Glomerular visceral epithelial cell (primary cell): ENCODE measurements at regions not wholly inside any gene's neighbourhood (a gene's known extent, or its start where the extent isn't known, plus 50 kb on each side); places are given as distances from the start of the nearest gene placed in this dataset.

Experiments
- DNase-seq: peaks from one replicate; pipeline ENCODE4 v3.0.0-alpha.2; 2016; ENCODE audit errors: extremely low spot score

DNA sequence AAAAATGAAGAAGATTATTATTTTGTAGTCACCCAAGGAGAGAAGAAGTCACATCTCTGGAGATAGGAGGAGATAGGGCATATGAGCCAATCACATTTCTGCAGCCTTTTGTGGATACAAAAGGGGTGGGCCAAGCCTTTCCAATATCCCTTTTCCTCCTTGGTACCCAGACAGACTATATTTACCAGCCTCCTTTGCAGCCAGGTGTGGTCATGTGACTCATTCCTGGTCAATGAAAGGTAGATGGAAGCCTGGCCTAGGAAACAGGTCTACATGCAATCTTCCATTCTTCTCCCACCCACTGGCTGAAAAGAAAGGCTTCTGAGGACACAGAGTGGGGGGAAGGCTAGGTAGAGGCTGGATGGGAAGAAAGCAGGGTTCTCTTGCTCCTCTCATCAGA, 58.1 kb upstream of the ERG start:
- DNase-seq = no peak

DNA sequence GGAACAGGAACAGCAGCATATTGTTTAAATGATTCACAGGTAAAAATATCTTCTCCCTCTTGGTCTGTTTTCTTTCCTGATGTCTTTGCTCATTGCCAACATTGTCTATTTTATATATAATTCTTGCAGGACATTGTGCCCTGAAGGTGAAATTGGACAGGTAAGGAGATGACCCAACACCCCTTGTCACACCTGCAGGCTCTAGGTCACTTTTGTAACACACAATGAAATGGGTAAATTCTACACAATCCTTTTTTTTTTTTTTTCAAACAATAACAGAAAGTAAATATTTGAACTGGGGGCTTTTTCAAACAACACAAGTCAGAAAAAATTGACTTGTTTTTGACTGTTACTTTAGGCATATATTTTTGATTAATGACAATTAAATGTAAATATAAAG, 62.9 kb upstream of the ERG start:
- no peak for DNase-seq

DNA sequence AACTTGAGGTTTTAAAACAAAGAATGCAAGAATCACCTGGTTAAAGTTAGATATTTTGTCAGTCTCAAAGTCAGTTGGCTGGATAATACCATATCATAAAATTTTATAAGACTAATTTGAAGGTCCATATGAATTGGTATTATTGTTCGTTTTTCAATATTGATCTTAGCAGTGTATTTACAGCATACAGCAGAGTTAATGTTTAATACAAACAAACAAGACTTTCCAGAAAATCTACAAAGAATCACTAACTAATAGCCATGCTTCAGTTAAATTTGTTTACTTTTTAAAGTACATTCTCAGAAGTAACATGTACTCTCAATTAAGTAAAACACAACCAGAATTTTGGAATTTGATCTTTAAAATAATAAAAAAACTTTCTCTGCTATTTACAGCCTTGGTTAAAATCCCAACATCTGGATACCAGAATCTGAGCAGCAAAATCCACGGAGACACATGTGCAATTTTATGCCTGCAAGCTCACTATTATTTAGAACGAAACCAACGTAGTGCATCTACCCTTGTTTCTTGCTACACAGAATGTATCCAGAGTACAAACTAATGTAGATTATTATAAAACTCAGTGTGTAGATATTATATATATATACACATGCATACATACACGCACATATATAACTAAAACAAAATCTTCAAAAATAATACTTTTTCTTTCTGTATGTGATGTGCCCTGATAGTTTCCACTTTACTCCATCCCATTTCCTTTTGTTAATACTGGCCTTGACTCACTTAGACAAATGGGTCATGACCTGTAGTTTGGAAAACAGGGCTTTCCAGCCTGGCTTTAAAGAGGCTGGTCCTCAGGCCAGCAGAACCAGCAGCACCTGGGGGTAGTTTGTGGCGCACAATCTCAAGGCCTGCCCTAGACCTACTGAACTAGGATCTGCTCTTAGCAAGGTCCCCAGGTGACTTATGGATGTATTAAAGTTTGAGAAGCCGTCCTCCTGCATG, 63.6 kb upstream of the ERG start:
- no peak for DNase-seq

DNA sequence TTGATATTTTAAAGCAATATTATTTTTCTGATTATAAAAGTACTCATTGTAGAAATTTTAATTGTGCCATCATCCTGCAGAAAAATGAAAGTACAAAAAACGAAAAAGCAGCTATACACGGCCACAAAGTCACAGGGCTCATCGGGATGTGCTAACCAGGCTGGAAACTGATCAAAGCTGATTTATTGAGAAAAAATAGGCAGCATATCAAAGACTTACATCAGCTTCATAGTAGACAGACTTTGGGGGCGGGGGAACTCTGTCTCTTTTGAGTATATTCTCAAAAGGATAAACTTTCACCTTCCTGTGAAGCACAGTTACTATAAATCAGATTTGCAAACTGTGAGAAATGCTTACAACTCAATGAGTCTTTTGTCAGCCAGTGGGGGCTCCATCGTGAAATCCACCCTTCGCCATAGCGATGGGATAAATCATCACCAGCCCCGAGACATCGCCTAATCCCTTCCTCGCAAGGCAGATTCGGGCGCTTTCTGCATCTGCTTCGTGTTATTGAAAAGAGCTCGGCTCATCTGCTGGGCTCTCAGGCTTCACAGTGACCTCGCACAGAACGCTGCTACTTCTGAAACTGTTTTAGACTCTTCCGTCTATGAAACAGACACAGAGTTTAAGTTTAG, 69.2 kb upstream of the ERG start:
- no peak for DNase-seq

DNA sequence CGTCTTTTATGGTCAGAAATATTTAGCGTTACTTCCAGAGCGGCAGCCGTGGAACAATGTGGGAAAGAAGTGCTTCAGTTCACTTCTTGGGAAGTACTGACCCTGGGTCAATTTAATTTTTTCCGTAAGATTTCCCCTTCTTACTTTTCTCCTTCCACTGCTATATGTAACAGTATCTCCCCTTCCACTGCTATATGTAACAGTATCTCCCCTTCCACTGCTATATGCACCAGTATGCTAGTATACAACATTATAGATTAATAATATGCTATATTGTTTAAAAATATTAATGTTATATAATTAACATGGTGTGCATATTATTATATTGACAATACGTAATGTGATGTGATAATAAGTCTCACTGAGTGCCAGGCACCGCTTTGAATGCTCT, 69.7 kb upstream of the ERG start:
- DNase-seq = no peak

DNA sequence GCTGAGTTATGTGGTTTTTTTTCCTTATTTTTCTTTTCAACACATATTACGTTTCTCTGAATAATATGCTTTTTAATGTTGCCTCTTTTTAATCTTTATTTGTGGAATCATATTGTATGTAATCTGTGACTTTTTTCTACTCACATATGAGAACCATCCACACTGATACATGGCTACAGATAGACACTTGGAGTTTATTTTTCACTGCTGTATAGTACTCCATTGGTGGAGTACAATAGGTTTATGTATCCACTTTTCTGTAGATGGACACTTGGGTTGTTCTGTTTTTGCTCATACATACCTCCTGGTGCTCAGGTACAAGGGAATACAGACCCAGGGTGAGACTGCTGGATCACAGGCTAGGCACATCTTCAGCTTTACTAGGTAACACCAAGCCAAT, 71.5 kb upstream of the ERG start:
- no peak for DNase-seq

DNA sequence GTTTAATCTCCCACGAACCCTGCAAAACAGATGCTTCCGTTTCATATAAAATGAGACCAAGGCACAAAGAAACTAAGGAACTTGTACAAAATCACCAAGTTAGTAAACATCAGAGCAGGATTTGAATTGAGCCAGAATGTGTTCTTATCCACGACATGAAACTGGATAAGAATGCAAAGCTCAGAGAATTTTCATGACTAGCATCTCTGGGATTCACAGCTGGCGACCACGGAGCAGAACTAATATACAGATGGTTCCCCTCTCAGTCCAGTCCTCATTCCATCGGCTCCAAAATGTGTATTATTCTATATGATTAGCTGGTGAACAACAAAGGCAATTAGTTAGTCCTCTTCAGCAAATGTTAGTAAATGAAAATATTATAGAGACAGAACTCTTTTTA, 72.3 kb upstream of the ERG start:
- DNase-seq = no peak

DNA sequence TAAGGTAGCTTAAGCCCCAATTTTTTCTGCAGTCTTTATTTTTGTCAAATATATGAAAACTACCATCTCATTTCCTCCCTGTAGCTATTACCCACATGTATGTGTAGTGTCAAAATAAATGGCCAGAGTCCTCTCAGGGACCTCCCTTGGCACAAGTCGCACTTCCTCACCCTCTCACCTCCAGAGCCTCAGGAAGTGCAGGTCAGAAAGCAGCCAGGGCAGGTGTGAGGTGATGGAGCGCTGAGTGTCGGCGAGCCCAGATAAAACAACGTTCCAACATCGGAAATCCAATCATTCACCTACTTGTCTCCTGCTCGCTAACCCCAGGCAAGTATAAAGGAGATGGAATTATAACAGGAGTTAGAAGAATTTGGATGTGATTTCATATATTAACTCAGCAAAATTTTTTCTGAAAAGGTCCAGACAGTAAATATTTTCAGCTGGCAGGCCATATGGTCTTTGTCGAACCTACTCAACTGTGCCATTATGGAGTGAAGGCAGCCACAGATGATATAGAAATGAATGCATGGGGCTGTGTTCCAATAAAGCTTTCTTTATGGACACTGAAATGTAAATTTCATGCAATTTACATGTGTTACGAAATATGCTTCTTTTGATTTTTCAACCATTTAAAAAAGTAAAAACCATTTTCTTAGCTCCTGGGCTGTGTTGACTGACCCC, 76.8 kb upstream of the ERG start:
- DNase-seq = no peak

DNA sequence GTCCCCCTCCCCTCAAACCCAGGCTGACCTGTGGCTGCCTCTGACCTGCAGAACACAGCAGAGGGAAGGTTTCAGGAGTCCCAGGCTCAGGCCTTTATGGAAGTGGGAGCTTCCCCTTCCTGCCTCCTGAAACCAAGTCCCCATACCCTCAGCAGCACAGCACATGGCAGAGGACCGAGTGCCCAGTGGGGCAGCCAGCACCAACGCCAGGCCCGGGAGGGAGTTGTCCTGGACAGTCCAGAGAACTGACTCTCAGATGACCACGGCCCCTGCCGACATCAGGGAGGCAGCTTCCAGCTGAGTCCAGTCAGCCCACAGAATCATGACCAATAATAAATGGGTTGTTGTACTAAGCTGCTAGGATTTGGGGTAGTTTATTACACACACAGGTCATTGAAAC, 79.6 kb upstream of the ERG start:
- no peak for DNase-seq

DNA sequence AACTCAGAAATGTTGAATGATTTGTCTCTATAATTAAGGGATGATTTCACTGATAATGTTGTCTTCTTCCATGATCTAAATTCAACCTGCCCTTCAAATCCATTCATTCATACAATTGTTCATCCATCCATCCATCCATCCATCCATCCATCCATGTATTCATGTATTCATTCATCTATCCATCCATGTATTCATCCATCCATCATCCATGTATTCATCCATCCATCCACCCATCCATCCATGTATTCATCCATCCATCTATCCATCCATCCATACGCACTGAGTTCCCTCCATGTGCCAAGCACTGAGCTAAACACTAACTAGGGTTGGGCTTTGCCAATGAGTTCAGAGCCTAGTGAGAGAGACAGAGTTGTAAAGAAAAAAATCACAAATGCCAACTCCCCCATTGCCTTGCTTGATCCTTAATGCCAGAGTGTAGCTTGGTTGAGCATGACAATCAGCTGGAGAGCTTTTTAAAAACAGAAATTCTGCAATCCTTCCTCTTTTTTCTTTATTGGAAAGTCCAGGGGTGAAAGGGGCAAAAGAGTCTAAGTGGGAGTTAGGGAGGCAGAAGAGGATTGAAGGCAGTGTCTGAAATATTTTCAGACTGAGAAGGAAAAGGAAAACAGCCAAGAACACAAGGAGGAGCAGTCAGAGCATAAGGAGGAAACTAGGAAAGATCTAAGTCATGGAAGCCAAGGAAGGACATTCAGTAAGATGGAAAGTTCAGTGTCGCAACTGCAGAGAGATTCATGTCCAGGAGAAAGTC, 92.4 kb upstream of the ERG start:
- DNase-seq = no peak

DNA sequence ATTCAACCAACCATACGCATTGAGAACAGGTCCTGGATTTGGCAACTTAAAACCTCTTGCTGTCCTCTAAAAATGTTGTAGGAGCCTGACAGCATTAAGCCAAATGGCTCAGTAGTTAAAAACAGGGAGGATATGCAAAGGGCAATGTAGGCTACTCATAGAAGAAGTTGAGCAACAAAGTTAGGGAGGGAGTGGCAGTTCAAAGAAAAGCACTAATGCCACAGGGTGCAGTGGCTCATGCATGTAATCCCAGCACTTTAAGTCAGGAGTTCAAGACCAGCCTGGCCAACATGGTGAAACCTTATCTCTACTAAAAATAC, 92.9 kb upstream of the ERG start:
- DNase-seq = no peak

DNA sequence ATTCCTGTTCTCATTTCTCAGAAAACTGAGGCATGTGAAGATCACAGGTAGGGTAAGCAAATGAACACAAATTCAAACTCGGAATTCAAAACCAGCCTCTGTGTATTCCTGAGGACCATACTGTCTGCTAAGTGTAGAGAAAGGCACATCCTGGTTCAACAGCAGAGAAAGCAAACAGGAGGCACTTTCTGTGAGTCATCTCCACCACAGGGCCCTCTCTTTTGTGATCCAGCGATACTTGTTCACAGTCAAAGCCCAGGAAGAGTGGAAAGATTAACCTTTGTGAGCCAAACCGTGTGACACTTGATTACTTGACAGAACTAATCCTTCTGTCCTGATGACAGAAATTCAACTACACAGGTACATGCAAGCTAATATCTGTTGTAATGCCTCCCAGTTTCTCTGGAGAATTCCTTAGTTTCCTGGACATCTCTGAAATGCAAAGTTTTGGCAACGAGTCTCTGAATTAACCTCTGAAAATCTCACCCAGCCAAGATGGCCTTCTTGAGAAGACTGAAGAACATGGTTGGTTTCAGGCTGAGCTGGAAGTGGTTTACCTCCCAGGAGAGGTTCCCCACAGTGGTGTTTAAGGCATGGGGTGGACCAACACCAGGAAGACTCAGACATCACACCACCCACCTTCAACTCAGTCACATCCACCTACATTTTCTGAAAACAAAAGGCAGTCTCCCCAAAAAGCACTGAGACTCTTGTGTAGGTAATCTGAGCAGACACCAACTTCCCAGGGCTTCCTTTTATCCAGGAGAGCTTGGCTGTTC, 98.2 kb upstream of the ERG start:
- DNase-seq = peak; percentile 16

DNA sequence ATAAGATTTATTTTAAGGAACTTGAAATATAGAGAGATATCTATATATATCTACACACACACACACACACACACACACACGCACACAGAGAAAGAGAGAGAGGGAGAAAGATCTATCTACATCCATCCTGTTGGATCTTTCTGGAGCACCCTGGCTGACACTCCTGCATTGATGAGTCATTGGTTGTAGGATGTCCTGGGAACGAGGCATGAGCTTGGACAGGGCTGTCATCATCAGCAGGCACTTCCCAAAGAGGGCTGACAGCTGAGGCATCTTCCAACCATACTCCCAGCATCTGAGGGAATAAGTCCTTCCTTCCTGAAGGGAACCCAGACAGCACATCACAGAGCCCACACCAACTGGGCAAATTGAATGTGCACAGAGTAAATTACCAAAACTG, 99.1 kb upstream of the ERG start:
- DNase-seq = no peak

DNA sequence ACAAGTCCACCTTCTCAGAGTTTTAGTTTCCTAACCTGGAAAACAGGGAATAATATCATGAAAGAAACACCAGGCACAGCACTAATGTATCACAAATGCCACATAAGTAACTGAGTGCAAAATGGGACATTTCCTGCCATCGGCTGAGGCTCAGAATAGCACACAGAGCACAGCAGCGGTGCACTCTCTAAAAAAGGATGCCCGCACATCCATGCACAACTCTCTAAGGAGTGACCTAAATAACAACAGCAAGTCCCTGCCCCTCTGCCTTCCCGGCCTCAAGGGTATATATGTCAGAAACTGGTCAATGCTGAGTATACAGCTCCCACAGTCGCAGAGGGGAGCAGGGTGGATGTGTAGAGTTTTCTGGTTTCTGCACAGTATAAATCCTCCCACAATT, 100.1 kb upstream of the ERG start:
- no peak for DNase-seq

DNA sequence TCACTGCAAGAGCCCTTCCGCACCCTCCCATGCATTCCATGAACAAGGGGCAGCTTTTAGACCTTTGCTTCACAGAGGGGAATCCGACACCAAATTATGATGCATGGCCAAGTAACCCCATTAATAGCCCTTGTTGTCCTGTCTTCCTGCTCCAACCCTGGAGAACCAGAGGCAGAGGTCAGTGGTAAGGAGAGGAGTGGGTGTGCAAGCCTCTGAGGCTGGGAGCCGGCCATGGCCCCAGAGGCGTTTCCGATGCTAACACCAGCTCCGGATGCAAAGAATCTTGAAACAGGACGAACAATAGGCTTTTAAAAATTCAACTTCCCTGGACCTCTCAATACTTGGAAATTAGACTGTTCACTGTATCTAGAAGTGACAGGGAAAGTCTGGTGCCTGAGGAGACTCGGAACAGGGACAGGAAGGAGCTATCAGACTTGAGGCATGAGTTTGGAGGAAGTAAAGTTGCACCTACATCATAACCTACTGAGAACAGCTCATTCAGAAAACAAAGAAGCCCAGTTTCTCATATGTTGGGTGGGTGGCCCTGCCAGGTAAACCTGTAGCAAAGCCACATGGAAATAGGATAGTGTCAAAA, 101.2 kb upstream of the ERG start:
- no peak for DNase-seq

DNA sequence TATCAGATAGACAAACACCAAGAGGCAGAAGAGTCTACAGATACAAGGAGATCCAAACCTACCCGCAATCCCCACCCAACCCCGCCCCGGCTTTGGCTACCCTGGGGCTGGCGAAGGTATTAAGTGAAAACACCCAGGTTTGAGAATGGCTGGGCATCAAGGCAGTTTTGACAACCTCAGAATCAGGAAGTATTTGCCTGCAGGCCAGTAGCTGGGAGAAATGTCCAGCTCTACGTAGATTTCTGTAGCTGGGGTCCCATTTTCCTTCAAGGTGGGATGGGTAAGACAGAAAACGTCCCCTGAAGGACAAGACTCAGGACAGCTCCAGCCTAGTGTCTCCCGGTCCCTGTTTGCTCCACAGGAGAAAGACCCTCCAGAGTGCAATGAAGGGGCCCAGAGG, 101.8 kb upstream of the ERG start:
- DNase-seq = no peak

DNA sequence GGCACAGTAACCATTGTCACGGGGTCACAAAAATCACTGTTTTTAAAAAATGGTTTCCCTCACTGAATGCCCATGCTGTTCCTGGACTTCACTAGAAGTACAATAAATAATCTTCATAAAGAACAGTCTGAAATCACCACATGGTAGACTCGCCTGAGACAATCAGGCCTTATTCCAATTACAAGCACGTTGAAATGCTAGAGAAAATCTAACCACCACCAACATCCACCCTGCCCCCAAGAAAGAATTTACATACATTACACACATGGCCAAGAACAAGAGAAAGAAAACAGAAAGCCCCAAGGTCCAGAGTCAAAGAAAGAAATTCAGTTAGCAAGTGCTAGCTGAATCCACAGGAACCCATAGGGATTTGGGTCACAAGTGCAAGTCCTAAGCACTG, 107.0 kb upstream of the ERG start:
- DNase-seq = no peak

DNA sequence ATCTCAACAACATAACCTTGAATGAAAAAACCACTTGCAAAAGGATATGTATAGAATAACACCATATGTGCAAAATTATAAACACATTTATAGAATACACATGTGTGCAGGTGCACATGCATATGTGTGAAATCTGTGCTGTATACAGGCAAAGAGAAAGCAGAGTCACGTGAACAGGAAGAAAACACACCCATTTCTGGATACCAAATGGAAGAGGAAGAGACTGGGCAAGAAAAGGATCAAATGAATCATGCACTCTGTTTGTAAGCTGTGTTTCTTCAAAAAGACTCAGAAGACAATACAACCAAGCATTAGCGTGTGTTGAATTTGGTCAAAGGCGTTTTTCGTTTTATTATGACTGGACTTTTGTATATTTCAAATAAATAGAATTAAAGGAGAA, 111.3 kb upstream of the ERG start:
- DNase-seq = no peak

DNA sequence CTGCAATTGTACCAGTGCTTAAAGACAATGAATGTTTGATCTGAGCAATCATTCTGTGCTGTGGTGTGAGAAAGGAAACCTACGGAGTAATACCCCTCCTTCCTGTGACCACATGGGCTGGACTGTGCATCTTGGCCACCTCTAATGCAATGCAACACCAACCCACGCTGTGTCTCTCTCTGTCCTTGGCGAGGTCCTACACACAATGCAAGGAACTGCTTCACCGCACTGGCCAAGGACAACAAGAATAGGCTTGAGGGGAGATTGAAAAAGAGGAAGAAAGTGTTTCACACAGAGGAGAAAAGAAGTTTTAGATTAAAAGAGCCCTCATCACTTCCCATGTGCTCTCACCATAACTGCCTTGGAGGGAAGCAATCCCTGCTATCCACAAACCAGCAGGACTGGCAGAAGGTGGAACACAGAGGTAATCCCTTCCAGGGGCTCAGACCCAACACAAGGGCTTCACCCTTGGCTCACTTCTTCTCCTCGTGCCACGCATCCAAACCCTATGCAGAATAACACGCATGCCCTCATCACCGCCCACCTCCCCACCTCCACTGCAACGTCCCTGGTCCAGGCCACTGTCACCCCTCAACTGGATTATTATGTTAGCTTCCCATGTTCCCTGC, 112.5 kb upstream of the ERG start:
- no peak for DNase-seq

DNA sequence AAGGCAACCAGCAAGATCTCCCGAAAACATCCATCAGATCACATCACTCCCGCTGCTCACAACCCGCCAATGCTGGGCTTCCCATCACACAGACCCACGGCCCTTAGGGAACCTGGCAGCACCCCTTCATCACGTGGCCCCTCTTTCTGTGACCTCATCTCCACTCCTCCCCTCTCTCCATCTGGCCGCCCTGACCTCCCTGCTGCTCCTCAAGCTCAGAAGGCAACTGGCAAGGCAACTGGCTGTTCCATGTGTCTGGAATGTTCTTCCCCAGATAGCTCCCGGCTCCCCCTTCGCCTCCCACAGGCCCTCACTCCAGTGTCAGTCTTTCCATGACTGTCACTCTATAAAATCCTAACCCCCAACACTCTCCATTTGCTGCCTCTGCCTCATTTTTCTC, 113.0 kb upstream of the ERG start:
- no peak for DNase-seq

DNA sequence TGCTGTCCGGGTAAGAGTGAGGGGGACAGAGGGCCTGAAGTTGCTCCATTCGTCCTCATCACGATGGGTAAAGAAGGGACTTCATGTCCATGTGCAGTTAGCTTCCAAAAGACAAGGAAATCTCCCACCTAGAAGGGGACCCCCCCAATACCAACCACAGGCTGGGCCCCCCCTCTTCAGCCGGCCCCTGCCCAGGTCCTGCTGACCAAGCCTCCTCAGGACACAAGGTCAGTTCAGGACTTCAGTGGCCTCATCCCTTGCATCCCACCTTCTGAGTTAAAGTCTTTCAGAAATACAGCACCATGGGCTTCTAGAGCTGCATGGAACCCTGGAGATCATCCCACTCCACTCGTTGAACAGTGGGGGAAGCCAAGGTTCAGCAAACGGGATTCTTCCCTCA, 115.4 kb upstream of the ERG start:
- DNase-seq = no peak
